GM23248 (cell line): ENCODE measurements at regions not wholly inside any gene's neighbourhood (a gene's known extent, or its start where the extent isn't known, plus 50 kb on each side); places are given as distances from the start of the nearest gene placed in this dataset.

Source experiments
- EZH2 ChIP-seq: fragments of 200-600 bp; sonication (generic); IDR thresholded peaks from 2 replicates; pipeline ENCODE4 v1.6.1; 2018; ENCODE audit warnings: antibody characterized with exemption, mild to moderate bottlenecking; ENCODE audit not compliant: insufficient read depth, poor library complexity, severe bottlenecking
- EZH2phosphoT487 ChIP-seq: fragments of 200-600 bp; sonication (generic); IDR thresholded peaks from 2 replicates; pipeline ENCODE4 v1.6.1; 2018; ENCODE audit warnings: antibody characterized with exemption, moderate library complexity, mild to moderate bottlenecking, low read depth; ENCODE audit not compliant: insufficient read depth

- TF ChIP-seq EZH2 (no peak), EZH2phosphoT487 (no peak)
Observed at GRCh38 chr9:31030741-31031202, 1353.7 kb upstream of the ACO1 start.
